ENCODE measurements at regions not wholly inside any gene's neighbourhood (a gene's known extent, or its start where the extent isn't known, plus 50 kb on each side); places are given as distances from the start of the nearest gene placed in this dataset.

DNA sequence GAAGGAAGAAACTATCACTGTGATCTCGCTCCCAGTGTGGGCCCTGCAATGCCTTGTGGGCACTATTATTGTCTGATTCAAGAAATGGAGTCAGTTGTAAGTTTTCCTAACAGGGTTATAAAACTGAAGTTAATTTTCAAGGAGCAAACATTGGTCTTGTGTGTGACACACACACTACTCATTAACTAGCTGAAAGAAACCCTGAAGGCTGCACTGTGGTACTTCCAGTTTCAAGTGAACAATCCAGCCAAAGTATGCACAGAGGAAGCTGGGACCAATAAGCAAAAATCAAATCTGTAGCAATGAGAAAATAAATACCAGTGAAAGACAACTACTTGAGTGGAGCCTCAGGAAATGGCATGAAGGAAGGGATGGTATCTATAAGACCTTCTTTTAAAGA lies 506.6 kb upstream of the POT1 start:
- no peaks in the 10 kb centered on the region for H3K79me2 ChIP-seq (ENCODE audit: low read depth)
- POLR2A ChIA-PET (ENCODE audit: unreplicated experiment): no interaction called here
- H3K27ac ChIP-seq: no peak overlapping the region
- CTCF ChIA-PET: no interaction called here
- no peaks in the 10 kb centered on the region for H4K20me1 ChIP-seq (ENCODE audit: insufficient read depth)
- no peaks in the 10 kb centered on the region for H3K36me3 ChIP-seq (ENCODE audit: low read depth)
- intact Hi-C loops (cut with micrococcal nuclease; ENCODE audit: unreplicated experiment): no loop called here
- H3K9me3 ChIP-seq (ENCODE audit: insufficient read depth, low read depth): no peaks in the 10 kb centered on the region
- H3K4me1 ChIP-seq (replicated peaks; ENCODE audit: insufficient read depth): no peaks in the 10 kb centered on the region
- no peak overlapping the region for H2AFZ ChIP-seq
- no TSS peak for BruUV-seq (replicated peaks)
- no peak for TF ChIP-seq EZH2 (IDR thresholded peaks at IDR 0.05; ENCODE audit: low read depth)
- TF ChIP-seq, protein P1, sequence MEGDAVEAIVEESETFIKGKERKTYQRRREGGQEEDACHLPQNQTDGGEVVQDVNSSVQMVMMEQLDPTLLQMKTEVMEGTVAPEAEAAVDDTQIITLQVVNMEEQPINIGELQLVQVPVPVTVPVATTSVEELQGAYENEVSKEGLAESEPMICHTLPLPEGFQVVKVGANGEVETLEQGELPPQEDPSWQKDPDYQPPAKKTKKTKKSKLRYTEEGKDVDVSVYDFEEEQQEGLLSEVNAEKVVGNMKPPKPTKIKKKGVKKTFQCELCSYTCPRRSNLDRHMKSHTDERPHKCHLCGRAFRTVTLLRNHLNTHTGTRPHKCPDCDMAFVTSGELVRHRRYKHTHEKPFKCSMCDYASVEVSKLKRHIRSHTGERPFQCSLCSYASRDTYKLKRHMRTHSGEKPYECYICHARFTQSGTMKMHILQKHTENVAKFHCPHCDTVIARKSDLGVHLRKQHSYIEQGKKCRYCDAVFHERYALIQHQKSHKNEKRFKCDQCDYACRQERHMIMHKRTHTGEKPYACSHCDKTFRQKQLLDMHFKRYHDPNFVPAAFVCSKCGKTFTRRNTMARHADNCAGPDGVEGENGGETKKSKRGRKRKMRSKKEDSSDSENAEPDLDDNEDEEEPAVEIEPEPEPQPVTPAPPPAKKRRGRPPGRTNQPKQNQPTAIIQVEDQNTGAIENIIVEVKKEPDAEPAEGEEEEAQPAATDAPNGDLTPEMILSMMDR (conservative IDR thresholded peaks at IDR 0.05): no peak
- H3K27me3 ChIP-seq (ENCODE audit: insufficient read depth, low read depth): no peaks in the 10 kb centered on the region
- DNase-seq: no peak
- H3K4me3 ChIP-seq: no peak overlapping the region
- no peaks in the 10 kb centered on the region for H3F3A ChIP-seq (ENCODE audit: insufficient read depth, low read depth)
- H3K4me2 ChIP-seq: no peak overlapping the region
- H3K9me2 ChIP-seq (ENCODE audit: insufficient read depth): no peaks in the 10 kb centered on the region

DNA sequence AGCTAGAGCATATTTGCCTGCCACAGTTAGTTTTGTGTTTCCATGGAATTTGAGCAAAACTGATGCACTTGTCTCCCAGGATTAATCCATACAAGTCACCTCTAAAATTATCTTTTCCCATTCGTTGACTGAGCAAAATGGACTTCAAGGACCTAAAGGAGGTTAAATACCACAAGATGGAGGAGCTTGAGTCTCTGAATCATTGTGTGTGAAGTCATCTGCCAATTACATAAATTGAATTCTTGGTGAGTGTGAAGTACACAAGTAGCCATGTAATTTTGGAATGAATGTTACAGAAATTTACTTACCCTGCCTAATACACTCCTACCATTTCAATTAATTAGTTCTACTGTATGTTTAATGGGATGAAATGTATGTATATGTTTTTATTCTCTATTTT lies 501.7 kb upstream of the POT1 start:
- H3K36me3 ChIP-seq (ENCODE audit: low read depth): no peaks in the 10 kb centered on the region
- H3K4me2 ChIP-seq: no peak overlapping the region
- no peak for DNase-seq
- no peaks in the 10 kb centered on the region for H3F3A ChIP-seq (ENCODE audit: insufficient read depth, low read depth)
- intact Hi-C loops (cut with micrococcal nuclease; ENCODE audit: unreplicated experiment): no loop called here
- H3K79me2 ChIP-seq (ENCODE audit: low read depth): no peaks in the 10 kb centered on the region
- H3K4me3 ChIP-seq: no peak overlapping the region
- TF ChIP-seq EZH2 (IDR thresholded peaks at IDR 0.05; ENCODE audit: low read depth): no peak
- TF ChIP-seq, protein P1 (conservative IDR thresholded peaks at IDR 0.05): no peak
- no peak overlapping the region for H3K27ac ChIP-seq
- no peaks in the 10 kb centered on the region for H3K27me3 ChIP-seq (ENCODE audit: insufficient read depth, low read depth)
- no peaks in the 10 kb centered on the region for H3K9me2 ChIP-seq (ENCODE audit: insufficient read depth)
- H3K4me1 ChIP-seq (replicated peaks; ENCODE audit: insufficient read depth): no peaks in the 10 kb centered on the region
- no TSS peak for BruUV-seq (replicated peaks)
- H2AFZ ChIP-seq: no peak overlapping the region
- no peaks in the 10 kb centered on the region for H4K20me1 ChIP-seq (ENCODE audit: insufficient read depth)
- ChIA-PET CTCF (no interaction called here), POLR2A (ENCODE audit: unreplicated experiment) (no interaction called here)
- H3K9me3 ChIP-seq (ENCODE audit: insufficient read depth, low read depth): no peaks in the 10 kb centered on the region

DNA sequence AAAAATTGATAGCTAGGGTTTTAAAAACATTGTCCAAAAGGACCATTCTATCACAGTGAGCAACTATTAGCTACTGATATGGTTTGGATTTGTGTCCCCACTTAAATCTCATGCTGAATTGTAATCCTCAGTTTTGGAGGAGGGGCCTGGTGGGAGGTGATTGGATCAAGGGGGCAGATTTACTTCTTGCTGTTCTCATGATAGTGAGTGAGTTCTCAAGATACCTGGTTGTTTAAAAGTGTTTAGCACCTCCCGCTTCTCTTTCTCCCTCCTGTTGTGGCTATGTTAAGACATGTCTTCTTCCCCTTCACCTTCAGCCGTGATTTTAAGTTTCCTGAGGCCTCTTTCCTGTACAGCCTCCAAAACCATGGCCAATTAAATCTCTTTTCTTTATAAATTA lies 500.4 kb upstream of the POT1 start:
- Histone ChIP-seq H3K36me3 (ENCODE audit: low read depth) (no peaks in the 10 kb centered on the region), H3K9me3 (ENCODE audit: insufficient read depth, low read depth) (no peaks in the 10 kb centered on the region), H4K20me1 (ENCODE audit: insufficient read depth) (no peaks in the 10 kb centered on the region), H2AFZ (no peak overlapping the region), H3K27ac (no peak overlapping the region), H3K9me2 (ENCODE audit: insufficient read depth) (no peaks in the 10 kb centered on the region), H3K4me1 (replicated peaks; ENCODE audit: insufficient read depth) (no peaks in the 10 kb centered on the region), H3K4me2 (no peak overlapping the region), H3K79me2 (ENCODE audit: low read depth) (no peaks in the 10 kb centered on the region), H3F3A (ENCODE audit: insufficient read depth, low read depth) (no peaks in the 10 kb centered on the region), H3K27me3 (ENCODE audit: insufficient read depth, low read depth) (no peaks in the 10 kb centered on the region), H3K4me3 (no peak overlapping the region)
- CTCF ChIA-PET: no interaction called here
- BruUV-seq (replicated peaks): no TSS peak
- no peak for DNase-seq
- POLR2A ChIA-PET (ENCODE audit: unreplicated experiment): no interaction called here
- no peak for TF ChIP-seq EZH2 (IDR thresholded peaks at IDR 0.05; ENCODE audit: low read depth)
- TF ChIP-seq, protein P1 (conservative IDR thresholded peaks at IDR 0.05): no peak
- intact Hi-C loops (cut with micrococcal nuclease; ENCODE audit: unreplicated experiment): no loop called here
